ENCODE measurements at regions not wholly inside any gene's neighbourhood (a gene's known extent, or its start where the extent isn't known, plus 50 kb on each side); places are given as distances from the start of the nearest gene placed in this dataset.
"Not testable (repeated sequence)": the region's sequence is repeated elsewhere in the genome, so short reads cannot be mapped to it uniquely, and the experiment has no call there.

DNA sequence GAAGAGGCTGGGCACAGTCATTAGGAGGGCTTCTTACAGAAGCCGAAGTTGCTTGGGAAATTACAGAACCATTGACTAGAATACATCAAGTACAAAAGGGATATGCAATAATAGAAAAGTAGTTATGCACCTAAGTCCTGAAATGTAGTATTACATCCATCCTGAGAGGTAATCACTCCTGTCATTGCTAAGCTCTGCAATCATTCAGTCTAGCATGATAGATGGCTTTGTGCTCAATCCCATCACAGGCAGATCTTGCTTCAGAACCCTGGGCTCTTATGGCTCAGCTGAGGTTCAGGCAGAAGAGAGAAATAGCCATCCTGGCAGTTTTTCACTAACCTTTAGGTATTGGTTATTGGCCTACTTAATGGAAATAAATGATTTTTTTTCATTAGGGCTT lies 231.7 kb upstream of the AFF2 start:
- DNase-seq = no peak

DNA sequence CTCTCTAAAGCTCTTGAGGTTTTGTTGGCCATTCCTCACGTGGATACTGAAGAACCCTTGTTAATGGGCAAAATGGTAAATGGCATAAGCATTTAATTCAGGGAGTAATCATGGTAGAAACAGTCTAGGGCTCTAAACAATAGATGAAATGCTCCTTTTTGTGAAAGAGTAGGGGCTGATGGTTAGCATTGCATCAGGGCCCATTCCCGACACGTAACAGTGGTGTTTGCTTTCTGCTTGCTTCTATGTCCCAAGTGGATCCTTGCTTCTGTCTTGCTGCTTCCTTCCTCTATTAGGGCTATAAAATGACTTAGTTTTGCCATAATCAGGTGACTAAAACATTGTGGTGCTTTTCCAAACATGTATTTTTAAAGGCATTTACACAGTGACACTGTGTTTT lies 230.9 kb upstream of the AFF2 start:
- DNase-seq = no peak

DNA sequence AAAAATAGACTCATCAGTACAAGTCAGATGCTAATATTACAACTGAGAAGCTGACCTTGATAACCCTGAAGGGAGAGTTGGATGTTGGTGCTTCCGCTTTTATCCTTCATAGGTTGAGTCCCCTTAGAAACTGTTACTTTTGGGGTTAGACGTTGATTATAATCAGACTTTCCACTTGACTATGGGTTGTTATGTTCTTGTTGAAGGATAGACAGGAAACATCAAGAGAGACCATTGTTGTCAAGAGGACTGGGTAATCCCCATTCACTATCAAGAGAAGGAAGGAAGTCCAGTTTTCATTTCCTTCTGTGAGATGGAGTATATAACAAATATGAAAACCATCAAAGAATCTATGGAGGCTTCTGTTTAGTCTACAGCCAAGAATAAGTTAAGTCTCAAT lies 229.9 kb upstream of the AFF2 start:
- DNase-seq = no peak

DNA sequence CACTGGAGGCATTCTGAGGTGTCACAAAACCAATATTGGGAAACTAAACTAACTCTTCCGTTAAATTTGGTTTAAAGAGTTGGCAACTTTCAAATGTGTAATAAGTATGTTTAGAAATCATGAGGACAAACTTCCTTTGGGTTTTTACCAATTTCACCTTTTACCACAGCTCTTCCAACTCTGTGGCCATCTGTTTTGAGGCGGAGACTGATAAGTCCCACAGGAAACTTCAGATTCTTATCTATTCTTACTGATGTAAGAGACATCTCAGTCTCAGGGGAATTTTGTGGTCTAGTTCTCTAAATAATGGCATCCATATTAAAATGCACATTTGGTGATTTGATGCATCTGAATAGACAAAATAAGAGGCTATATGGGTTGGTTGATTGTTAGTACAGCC lies 229.2 kb upstream of the AFF2 start:
- DNase-seq = no peak

DNA sequence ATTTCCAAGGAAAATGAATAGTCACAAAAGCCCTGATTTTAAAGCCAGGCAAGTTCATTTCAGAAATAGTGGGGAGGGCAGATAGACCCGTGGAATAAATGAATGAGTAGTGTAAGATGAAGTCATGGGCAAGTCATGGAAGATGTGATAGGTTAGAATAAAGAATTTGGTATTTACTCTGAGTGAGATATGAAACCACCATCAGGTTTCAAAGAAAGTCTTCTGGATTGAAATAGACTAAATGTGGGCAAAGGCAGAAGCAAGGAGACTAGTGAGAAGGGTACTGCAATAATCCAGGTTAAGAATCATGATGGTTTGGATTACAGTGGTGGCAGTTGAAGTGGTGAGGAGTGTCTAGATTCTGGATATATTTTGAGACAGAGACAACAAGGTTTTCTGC lies 218.5 kb upstream of the AFF2 start:
- DNase-seq = no peak

DNA sequence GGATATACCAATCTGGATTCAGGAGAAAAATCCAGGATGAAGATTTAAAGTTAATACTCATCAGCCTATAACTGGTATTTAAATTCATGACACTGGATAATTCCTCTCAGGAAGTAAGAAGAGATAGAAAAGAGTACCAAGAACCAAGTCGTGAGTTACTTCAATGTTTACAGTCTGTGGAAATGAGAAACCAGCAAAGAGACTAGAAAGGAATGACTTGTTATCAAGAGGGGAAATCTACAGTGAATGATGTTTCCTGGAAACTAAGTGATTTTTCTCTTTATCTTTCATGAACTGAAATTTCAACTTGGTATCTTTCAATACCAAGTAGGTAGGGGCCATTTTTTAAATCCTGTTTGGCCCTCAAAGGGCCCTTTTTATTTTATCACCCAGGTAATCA lies 217.9 kb upstream of the AFF2 start:
- DNase-seq = no peak

DNA sequence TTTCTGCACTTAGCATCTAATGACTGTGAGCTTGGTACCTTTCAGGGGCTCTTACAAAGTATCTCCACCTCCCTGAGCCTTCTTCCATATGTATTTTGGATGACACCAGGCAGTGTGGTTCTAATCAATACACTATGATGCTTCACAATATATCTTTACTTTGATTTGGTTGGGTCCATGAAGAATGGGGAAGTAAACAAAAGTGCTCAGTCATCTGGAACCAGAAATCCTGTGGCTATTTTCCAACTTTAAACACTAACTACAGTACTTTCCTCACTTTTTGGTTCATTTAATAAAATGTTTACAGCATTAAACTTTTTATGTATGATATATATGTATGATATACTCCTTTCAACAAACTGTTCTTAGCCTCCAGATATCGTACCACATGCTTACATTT lies 216.4 kb upstream of the AFF2 start:
- no peak for DNase-seq

DNA sequence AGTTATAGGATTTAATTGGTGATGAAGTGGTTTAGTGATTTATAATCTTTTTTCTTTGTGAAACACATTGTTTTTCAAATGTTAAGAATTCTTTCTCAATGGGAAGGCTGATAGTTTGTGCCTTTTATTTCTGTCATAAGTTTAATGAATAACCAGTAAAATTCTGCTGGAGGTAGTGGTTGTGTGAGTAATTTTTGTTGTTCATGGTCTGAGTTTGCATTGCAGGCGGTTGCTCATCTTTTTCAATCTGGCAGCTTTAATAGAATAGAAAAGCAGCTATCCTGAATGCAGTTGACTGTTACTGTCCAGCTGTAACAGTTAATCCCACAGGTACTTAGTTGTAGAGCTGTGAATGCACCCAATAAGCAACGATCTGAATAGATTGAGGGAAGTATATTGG lies 215.6 kb upstream of the AFF2 start:
- no peak for DNase-seq

DNA sequence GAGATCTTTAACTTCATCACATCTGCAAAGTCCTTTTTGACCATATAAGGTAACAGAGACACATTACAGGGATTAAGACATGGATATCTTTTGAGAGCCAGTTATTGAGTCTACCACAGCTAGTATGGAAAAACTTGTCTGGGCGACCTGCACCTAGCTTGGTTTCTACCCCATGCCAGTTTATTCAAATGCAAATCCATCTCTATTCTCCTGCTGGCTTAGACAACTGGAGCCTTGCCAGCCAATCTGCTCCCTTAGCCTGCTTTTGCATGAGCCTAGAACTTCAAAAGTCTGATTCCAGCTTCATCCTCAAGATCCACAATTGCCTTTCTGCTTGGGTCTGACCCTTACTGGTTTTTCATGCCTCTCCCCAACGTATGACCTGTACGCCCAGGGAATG lies 212.0 kb upstream of the AFF2 start:
- DNase-seq = no peak

DNA sequence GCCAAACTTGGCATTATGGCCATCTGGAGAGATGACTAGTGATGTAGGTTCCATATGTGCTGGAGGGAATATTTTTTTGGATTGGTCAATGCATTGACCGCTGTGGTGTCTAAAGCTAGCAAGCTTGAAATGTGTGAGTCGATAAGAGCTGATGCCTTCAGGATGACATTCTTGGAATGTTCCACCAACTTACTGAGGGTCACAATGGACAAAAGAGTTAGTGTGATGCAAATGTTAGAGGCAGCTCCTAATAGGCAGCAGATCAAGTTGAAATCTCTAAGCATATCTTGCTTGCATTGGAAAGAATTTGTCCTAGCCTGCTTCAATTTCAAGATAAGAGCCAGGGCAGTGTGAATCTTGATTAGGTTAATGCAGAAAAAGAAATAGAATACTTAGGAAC lies 210.4 kb upstream of the AFF2 start:
- no peak for DNase-seq

DNA sequence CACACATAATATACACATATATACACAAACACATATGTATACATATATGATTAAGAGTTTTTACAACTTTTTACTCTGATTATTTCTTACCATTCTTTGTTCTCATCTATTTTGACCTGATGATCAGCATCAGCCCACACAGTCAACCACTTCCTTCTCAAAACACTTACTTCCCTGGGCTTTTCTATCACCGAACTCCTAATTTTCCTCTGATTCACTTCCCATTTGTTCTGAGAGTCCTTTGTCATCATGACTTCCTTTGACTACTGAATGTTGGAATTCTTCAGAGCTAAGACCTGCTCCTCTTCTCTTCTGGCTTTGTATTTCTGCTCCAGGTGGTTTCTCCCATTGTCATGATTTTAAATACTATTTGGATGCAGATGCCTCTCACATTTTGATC lies 209.5 kb upstream of the AFF2 start:
- DNase-seq = no peak

DNA sequence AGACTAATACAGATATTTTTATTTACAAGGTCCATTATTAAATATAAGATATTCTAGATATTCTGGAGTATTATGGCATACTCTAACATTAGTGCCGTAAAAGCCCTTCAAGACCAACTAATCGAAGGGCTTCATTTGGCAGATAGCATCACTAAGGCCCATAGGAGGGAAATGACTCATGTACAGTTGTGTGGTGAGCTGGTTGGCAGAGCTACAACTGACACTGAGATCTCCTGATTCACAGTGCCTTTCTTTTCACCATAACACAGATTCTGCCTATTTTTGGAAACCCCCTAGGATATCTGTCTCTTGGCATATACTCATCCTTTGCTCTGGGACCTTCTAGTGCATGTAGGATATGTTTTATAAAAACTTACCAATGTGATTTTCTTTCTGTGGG lies 201.7 kb upstream of the AFF2 start:
- no peak for DNase-seq

DNA sequence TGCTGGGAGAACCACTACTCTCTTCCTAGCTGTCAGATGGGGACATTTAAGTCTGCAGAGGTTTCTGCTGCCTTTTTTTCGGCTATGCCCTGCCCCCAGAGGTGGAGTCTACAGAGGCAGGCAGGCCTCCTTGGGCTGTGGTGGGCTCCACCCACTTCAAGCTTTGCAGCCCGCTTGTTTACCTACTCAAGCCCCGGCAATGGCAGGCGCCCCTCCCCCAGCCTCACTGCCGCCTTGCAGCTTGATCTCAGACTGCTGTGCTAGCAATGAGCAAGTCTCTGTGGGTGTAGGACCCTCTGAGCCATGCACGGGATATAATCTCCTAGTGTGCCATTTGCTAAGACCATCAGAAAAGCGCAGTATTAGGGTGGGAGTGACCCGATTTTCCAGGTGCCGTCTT lies 195.2 kb upstream of the AFF2 start:
- DNase-seq = not testable (repeated sequence)

DNA sequence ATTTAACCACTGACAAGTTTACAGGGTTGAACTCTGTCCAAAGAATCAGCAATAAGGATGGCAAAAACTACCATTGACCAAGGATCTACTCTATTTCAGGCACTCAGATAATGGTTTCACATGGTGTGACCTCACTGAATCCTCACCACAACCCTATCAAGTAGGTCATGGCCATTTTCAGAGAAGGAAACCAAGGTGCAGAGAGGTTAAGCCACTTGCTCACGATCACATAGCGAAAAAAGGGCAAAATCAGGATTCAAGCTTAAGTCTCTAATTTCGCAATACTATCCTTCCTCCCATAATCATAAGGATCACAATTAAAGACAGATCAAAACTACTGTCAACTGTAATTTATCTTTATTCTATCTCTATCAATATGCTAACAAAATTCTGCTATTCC lies 191.0 kb upstream of the AFF2 start:
- no peak for DNase-seq

DNA sequence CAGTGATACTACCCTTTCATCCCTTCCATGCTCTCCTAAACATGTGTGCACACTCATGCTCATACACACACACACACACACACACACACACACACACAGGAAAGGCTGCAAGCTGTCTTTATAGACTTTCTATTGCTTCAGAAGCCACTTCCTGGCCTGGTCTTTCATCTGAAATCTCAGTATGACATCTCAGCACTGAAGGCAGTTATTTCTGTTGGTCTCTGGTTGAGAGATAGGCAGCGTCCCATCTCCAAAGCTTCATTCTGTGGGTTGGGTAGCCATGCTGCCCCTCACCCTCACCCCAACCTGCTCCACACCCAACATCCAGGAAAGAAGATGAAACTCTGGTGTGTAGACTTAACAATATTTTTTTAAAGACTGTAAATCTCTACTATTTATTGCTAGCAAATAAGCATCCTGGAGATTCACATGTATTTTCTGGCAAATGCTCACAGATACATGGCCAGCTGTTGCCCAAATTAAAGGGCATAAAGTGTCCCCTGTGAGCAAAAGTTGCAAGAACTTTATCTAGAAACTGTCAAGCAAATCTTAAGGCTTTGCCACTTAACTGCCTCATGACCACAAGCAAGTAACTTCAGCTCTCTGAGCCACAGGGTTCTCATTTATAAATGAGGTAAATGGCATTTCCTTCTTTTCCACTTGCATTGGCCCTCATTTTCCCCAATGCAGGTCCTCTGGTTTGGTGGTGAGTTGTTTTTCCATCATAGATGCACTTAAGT lies 189.8 kb upstream of the AFF2 start:
- no peak for DNase-seq

DNA sequence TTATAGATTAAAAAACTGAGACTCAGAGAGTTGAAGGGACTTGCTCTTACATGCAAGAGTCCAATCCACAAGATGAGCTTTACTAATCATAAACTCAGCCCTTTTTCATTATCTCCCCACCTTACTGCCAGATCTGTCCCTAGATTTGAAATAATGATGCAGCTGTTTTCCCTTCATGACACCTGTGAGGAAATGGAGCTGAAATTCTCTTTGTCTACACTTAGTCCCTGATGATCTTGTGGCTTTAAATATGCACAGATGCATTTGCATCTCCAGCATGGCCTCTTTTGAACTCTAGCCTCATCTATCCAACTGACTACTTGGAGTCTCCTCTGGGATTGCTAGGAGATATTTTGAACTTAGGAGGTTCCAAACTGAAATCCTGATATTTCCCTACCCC lies 188.9 kb upstream of the AFF2 start:
- no peak for DNase-seq

DNA sequence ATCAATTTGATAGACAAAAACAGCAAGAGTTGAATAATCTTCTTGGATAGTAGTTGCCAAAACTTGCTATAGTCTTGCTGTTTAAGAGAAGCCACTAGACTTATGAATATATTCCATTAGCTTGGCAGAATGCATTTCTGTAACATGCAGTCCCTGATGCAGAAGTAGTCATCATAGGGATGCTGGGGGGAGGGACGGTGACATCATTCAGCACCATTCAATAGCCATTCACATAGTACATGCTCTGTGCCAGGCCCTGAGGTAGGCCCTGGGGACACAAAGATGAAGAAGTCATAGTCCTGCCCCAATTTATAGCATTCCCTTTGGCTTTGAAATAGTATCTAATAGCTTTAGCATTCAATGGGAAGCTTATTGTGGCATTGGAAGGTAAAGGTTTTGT lies 185.5 kb upstream of the AFF2 start:
- no peak for DNase-seq

DNA sequence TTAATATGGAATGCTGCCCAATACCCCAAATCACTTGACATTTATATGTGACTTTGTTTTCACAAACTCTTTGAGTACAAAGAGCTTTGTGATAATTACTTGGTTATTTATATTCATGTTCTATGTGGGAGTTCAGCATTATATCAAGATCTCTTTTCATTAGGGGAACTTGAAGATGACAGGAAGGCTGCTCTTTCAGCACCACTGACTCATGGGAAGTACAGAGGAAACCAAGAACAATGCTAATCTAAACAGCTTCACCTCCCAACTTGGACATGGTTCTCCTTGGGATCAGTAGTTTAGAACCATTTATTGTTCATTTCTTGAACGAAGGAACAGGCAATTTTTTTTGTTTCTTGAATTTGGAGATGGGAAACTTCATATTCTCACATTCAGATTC lies 184.0 kb upstream of the AFF2 start:
- no peak for DNase-seq

DNA sequence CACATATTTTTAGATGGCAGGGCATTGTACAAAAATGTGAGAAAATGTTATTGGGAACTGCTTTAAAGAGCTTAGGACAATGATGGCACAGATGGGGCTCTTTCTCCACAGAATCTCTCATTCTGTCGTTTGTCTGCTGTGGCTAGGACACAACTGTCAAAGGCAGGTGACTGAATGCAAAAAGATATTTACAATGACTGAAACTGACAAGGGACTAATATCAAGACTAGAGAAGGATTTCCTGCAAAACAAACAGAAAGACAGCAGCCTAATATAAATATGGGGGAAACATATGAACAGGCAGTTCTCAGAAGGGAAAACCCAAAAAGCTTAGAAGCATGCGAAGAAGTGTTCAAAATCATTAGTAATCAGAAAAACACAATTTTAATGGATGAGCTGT lies 177.5 kb upstream of the AFF2 start:
- DNase-seq = no peak

DNA sequence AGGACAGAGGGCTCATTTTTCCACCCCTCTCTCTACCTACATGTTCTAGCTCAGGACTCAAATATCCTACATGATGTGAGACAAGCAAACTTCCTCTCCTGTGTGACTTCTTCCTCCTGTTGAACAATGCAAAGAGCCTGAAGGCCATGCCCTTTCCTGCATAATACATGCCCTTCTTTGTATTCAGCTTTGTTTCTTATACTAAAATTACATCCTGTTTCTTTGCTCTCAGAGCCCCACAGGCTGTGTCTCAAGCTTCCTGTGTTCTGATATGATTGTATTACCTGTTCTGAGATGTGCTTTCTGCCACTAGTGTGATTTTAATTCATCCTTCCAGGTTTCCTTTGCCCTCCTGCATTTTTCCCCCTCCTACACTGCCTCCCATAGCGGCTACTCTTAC lies 166.4 kb upstream of the AFF2 start:
- no peak for DNase-seq

DNA sequence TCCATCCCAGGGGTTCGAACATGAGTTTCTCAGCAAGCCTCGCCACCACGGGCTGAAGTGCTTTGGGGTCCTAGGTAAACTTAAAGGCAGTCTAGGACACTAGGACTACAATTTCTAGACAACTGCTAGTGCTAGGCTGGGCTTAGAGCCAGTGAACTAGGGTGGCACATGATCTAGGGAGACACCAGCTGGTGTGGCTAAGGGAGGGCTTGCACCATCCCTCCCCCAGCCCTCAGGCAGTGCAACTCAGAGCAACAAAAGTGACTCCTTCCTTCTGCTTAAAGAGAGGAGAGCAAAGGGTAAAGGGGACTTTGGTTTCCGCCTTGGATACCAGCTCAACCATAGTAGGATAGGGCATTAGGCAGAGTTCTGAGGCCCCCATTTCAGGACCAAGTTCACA lies 162.5 kb upstream of the AFF2 start:
- DNase-seq = no peak

DNA sequence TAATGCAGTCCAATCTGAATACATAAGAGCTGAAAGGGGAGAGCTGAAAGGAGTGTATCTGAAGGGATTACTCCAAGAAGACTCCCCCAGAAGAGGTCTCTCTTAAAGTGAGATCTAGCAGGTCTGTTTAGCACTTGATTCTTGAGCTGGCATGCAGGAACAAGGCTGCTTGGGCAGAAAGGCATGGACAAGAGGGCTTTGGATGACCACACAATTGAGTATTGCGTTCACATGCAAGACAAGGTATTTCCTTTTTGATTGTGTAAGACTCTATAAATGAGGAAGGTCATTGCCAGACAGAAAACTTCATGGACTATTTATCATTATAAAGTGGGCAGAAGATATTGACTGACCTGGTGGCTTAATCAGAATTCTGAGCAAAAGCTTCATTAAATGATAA lies 145.5 kb upstream of the AFF2 start:
- no peak for DNase-seq

DNA sequence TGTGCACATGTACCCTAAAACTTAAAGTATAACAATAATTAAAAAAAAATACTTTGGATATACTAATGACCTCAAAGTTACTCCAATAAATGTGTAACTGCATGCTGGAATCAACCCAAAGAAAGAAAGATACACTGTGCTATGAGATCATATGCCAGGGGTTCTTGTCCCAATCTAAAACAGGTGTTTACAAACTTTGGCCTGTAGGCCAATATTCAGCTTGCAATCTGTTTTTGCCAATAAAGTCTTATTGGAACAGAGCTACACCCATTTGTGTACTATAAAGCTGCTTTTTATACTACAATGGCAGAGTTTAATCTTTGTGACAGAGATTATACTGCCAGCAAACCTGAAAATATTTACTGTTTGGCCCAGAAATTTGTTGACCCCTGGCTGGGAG lies 138.8 kb upstream of the AFF2 start:
- DNase-seq = no peak

DNA sequence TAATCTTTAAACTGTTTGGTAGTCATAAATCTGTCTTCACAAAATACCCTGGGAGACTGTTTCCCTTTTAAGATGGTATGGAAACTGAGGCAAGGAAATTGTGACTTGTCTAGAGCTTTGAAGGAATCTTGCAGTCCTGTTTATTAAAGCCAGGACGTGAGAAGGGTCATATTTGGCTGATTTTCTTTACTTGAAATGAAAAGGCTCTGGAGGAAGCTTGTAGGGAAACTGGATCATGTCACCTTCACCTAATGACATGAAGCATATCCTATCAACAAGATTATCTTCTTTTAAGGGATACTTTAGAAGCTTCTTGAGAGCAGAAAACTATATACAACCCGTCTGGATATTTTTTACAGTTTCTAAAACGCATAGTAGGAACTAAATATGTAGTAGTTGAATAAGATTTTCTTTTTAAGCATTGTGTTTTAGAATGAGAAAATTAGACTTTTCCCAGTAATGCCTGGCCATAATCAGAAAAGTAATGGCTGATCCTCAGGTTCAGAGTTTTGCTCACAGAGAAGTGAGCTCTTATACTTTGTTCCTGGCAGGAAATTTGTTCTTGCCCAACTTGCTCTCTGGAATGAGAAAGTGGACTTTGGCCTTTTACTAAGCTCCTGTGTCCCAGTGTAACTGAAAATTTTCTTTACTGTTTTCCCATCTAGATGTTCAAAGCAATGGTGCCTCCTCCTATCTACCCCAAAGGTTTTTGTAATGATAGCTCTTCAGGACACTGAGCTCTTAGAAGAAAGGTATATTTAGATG lies 136.8 kb upstream of the AFF2 start:
- no peak for DNase-seq

DNA sequence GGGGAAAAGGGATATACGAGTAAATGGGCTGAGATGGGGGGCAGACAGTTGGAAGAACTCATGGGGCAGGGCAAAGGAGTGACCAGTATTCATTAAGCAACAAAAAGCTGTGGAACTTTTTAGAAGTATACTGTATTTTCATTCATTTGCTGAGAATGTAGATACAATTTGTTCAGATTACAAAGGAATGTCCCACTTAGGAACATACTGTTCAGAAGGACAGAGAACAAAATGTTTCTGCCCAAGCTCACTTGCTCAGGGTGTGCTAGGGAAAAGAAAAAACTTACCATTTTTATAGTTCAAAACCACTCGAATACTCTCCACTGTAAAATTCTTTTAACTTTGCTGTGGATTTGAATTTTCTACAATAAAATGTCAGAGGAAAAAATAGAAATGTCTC lies 135.2 kb upstream of the AFF2 start:
- DNase-seq = no peak
